ENCODE measurements at regions not wholly inside any gene's neighbourhood (a gene's known extent, or its start where the extent isn't known, plus 50 kb on each side); places are given as distances from the start of the nearest gene placed in this dataset.

GRCh38 chr2:34105006-34105767, 506.1 kb upstream of the FAM98A start:
- TF ChIP-seq, protein P1, sequence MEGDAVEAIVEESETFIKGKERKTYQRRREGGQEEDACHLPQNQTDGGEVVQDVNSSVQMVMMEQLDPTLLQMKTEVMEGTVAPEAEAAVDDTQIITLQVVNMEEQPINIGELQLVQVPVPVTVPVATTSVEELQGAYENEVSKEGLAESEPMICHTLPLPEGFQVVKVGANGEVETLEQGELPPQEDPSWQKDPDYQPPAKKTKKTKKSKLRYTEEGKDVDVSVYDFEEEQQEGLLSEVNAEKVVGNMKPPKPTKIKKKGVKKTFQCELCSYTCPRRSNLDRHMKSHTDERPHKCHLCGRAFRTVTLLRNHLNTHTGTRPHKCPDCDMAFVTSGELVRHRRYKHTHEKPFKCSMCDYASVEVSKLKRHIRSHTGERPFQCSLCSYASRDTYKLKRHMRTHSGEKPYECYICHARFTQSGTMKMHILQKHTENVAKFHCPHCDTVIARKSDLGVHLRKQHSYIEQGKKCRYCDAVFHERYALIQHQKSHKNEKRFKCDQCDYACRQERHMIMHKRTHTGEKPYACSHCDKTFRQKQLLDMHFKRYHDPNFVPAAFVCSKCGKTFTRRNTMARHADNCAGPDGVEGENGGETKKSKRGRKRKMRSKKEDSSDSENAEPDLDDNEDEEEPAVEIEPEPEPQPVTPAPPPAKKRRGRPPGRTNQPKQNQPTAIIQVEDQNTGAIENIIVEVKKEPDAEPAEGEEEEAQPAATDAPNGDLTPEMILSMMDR (IDR thresholded peaks at IDR 0.05), result no peak
- TF ChIP-seq, protein P2, sequence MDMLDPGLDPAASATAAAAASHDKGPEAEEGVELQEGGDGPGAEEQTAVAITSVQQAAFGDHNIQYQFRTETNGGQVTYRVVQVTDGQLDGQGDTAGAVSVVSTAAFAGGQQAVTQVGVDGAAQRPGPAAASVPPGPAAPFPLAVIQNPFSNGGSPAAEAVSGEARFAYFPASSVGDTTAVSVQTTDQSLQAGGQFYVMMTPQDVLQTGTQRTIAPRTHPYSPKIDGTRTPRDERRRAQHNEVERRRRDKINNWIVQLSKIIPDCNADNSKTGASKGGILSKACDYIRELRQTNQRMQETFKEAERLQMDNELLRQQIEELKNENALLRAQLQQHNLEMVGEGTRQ (CRISPR knock-in tag; IDR thresholded peaks at IDR 0.05), result no peak

All from WTC11 (cell line).